ENCODE measurements at regions not wholly inside any gene's neighbourhood (a gene's known extent, or its start where the extent isn't known, plus 50 kb on each side); places are given as distances from the start of the nearest gene placed in this dataset.

DNA sequence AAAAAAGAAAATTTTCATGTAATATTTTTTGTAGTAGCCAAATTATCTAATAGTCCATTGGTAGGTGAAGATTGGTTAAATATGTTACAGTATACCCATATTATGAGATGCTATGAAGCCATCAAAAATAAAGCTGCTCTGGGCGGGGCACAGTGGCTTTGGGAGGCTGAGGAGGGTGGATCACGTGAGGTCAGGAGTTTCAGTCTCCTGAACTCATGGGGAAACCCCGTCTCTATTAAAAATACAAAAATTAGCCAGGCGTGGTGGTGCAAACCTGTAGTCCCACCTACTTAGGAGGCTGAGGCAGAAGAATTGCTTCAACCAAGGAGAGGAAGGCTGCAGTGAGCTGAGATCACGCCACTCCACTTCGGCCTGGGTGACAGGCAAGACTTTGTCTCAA lies 360.5 kb downstream of the KIF16B start:
- ATAC-seq (no peak), DNase-seq (ENCODE audit: low spot score) (no peak)
- TF ChIP-seq ZNF423 (CRISPR knock-in tag; IDR thresholded peaks at IDR 0.05): no peak
- TF ChIP-seq ZNF671 (CRISPR knock-in tag; IDR thresholded peaks at IDR 0.05): no peak
- no peak for TF ChIP-seq CREB1 (CRISPR knock-in tag; IDR thresholded peaks at IDR 0.05)
- TF ChIP-seq ZNF416 (CRISPR knock-in tag; IDR thresholded peaks at IDR 0.05): no peak
- TF ChIP-seq GABPB1 (CRISPR knock-in tag; IDR thresholded peaks at IDR 0.05): no peak
- TF ChIP-seq IRF1 (CRISPR knock-in tag; IDR thresholded peaks at IDR 0.05): no peak
- no peak for TF ChIP-seq SMAD4 (CRISPR knock-in tag; IDR thresholded peaks at IDR 0.05)
- TF ChIP-seq, protein P1, sequence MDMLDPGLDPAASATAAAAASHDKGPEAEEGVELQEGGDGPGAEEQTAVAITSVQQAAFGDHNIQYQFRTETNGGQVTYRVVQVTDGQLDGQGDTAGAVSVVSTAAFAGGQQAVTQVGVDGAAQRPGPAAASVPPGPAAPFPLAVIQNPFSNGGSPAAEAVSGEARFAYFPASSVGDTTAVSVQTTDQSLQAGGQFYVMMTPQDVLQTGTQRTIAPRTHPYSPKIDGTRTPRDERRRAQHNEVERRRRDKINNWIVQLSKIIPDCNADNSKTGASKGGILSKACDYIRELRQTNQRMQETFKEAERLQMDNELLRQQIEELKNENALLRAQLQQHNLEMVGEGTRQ (CRISPR knock-in tag; IDR thresholded peaks at IDR 0.05): no peak
- TF ChIP-seq ZBTB21 (CRISPR knock-in tag; IDR thresholded peaks at IDR 0.05; ENCODE audit: borderline replicate concordance): no peak
- no peak for TF ChIP-seq JUN (CRISPR knock-in tag; IDR thresholded peaks at IDR 0.05)
- no peak for TF ChIP-seq ZBTB43 (CRISPR knock-in tag; IDR thresholded peaks at IDR 0.05)
- TF ChIP-seq CDX4 (CRISPR knock-in tag; IDR thresholded peaks at IDR 0.05; ENCODE audit: borderline replicate concordance): no peak
- Mint-ChIP-seq H3K27me3 (ENCODE audit: low read depth) (no peaks in the 10 kb centered on the region; the same call in 1 of the 2 replicates), H3K4me3 (no peak overlapping the region), H3K4me1 (peaks cover 15% of the 10 kb centered on the region), H3K36me3 (no peaks in the 10 kb centered on the region), H3K27ac (no peak overlapping the region), H3K9me3 (0 out of 2 replicates have a peak, but pooled peaks cover 4% of the 10 kb centered on the region)
- ChIA-PET POLR2A (no interaction called here), CTCF (no interaction called here)

GRCh38 chr20:16209951-16210361 lies 363.3 kb downstream of the KIF16B start:
- Mint-ChIP-seq H3K9me3 (0 out of 2 replicates have a peak, but pooled peaks cover 4% of the 10 kb centered on the region), H3K27ac (no peak overlapping the region), H3K4me3 (no peak overlapping the region), H3K27me3 (ENCODE audit: low read depth) (no peaks in the 10 kb centered on the region; the same call in 1 of the 2 replicates), H3K36me3 (no peaks in the 10 kb centered on the region), H3K4me1 (peaks cover 11% of the 10 kb centered on the region)
- ChIA-PET POLR2A (no interaction called here), CTCF (no interaction called here)
- DNase-seq (ENCODE audit: low spot score) (no peak), ATAC-seq (no peak)
- no peak for TF ChIP-seq ZNF423 (CRISPR knock-in tag; IDR thresholded peaks at IDR 0.05)
- no peak for TF ChIP-seq ZNF263 (CRISPR knock-in tag; IDR thresholded peaks at IDR 0.05; ENCODE audit: low read depth)
- no peak for TF ChIP-seq NR1H2 (CRISPR knock-in tag; IDR thresholded peaks at IDR 0.05)
- TF ChIP-seq, protein P2, sequence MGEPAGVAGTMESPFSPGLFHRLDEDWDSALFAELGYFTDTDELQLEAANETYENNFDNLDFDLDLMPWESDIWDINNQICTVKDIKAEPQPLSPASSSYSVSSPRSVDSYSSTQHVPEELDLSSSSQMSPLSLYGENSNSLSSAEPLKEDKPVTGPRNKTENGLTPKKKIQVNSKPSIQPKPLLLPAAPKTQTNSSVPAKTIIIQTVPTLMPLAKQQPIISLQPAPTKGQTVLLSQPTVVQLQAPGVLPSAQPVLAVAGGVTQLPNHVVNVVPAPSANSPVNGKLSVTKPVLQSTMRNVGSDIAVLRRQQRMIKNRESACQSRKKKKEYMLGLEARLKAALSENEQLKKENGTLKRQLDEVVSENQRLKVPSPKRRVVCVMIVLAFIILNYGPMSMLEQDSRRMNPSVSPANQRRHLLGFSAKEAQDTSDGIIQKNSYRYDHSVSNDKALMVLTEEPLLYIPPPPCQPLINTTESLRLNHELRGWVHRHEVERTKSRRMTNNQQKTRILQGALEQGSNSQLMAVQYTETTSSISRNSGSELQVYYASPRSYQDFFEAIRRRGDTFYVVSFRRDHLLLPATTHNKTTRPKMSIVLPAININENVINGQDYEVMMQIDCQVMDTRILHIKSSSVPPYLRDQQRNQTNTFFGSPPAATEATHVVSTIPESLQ (CRISPR knock-in tag; IDR thresholded peaks at IDR 0.05): no peak
- no peak for TF ChIP-seq ZSCAN18 (CRISPR knock-in tag; IDR thresholded peaks at IDR 0.05)
- TF ChIP-seq ERG (CRISPR knock-in tag; IDR thresholded peaks at IDR 0.05): no peak
- TF ChIP-seq ZNF396 (CRISPR knock-in tag; IDR thresholded peaks at IDR 0.05; ENCODE audit: borderline replicate concordance): no peak
- TF ChIP-seq SMAD4 (CRISPR knock-in tag; IDR thresholded peaks at IDR 0.05): no peak
- TF ChIP-seq TCF7 (CRISPR knock-in tag; IDR thresholded peaks at IDR 0.05; ENCODE audit: low read depth): no peak
- TF ChIP-seq NFE2L1 (CRISPR knock-in tag; IDR thresholded peaks at IDR 0.05): no peak
- TF ChIP-seq MAX (CRISPR knock-in tag; IDR thresholded peaks at IDR 0.05): no peak
- no peak for TF ChIP-seq SMAD3 (CRISPR knock-in tag; IDR thresholded peaks at IDR 0.05; ENCODE audit: borderline replicate concordance)
- no peak for TF ChIP-seq PRRX2 (CRISPR knock-in tag; IDR thresholded peaks at IDR 0.05)
- no peak for TF ChIP-seq E2F5 (CRISPR knock-in tag; IDR thresholded peaks at IDR 0.05)
- no peak for TF ChIP-seq KAT7 (CRISPR knock-in tag; IDR thresholded peaks at IDR 0.05; ENCODE audit: borderline replicate concordance)
